ENCODE measurements at regions not wholly inside any gene's neighbourhood (a gene's known extent, or its start where the extent isn't known, plus 50 kb on each side); places are given as distances from the start of the nearest gene placed in this dataset.

DNA sequence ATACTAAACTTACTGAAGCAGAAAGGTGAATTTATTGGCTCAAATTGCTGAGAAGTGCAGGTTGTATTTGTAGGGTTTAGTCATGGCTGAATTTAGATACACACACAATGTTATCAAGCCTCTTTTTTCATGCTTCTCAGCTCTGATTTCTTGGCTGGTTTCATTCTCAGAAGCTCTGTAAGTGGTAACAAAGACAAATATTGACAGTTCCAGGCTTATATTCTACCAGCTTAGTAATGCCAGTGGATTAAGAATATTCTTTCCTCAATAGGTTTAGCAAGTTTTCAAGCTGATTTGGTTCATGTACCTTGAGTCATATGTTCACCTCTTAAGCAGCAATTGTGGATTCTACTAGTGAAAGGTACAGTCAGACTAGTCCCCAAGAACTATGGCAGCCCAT lies 52.1 kb upstream of the PKIB start:
- Histone ChIP-seq H3K36me3 (no peaks in the 10 kb centered on the region), H3K4me3 (no peak overlapping the region), H3K27ac (no peak overlapping the region), H3K9me3 (no peaks in the 10 kb centered on the region), H3K27me3 (no peaks in the 10 kb centered on the region), H3K4me1 (no peaks in the 10 kb centered on the region)
- DNase-seq (ENCODE audit: low spot score in 2 of 2): no peak
- TF ChIP-seq, protein P1, sequence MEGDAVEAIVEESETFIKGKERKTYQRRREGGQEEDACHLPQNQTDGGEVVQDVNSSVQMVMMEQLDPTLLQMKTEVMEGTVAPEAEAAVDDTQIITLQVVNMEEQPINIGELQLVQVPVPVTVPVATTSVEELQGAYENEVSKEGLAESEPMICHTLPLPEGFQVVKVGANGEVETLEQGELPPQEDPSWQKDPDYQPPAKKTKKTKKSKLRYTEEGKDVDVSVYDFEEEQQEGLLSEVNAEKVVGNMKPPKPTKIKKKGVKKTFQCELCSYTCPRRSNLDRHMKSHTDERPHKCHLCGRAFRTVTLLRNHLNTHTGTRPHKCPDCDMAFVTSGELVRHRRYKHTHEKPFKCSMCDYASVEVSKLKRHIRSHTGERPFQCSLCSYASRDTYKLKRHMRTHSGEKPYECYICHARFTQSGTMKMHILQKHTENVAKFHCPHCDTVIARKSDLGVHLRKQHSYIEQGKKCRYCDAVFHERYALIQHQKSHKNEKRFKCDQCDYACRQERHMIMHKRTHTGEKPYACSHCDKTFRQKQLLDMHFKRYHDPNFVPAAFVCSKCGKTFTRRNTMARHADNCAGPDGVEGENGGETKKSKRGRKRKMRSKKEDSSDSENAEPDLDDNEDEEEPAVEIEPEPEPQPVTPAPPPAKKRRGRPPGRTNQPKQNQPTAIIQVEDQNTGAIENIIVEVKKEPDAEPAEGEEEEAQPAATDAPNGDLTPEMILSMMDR (IDR thresholded peaks at IDR 0.05): no peak
- intact Hi-C loops (cut with DNase I): no loop called here
